HG03520 (cell line): ENCODE measurements at regions not wholly inside any gene's neighbourhood (a gene's known extent, or its start where the extent isn't known, plus 50 kb on each side); places are given as distances from the start of the nearest gene placed in this dataset.

Experiments
- ATAC-seq: cut with Tn5 transposase; IDR thresholded peaks from one replicate; pipeline ENCODE4 v1.9.1; 2021; ENCODE audit warnings: mild to moderate bottlenecking, moderate library complexity; ENCODE audit not compliant: unreplicated experiment

DNA sequence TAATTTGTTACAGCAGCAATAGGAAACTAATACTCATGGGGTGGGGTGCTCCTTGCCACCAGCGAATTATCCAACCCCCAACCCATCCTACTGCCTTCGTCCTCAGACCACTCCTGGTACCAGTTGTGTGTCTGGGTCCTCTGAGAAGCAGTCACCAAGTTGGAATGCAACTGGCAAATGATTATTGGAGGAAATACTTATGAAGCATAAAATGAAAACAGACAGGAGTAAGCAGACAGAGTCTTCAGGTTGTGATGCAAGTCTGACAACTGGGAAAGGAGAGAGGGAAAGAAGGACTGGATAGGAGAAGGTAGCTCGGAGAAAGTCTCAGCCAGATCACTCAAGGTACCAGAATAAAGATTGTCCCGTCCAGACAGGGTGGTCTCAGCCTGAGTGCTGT is 181.1 kb upstream of the ARID2 start:
- no peak for ATAC-seq

DNA sequence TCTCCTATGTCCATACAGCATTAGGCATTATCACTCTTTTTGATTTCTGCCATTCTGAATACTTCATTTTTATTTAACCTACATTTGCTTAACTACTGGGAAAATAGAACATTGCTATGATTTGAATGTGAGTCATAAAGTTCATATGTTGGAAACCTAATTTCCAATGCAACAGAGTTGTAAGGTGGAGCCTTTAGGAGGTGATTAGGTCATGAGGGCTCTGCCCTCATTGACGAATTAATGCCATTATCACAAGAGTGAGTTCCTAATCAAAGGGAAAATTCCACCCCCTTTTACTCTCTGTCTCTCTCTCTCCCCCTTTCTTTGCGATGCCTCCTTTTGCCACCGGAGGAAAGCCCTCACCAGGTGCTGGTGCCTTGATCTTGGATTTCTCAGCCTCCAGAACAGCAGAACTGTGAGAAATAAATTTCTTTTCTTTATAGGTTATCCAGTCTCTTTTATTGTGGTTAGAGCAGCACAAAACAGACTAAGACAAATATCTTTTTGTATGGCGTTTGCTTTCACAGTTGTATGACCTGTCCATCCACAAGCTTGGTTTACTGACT is 180.1 kb upstream of the ARID2 start:
- no peak for ATAC-seq

- no peak for ATAC-seq
These were observed 176.3 kb upstream of the ARID2 start for GRCh38 chr12:45553204-45553603.

DNA sequence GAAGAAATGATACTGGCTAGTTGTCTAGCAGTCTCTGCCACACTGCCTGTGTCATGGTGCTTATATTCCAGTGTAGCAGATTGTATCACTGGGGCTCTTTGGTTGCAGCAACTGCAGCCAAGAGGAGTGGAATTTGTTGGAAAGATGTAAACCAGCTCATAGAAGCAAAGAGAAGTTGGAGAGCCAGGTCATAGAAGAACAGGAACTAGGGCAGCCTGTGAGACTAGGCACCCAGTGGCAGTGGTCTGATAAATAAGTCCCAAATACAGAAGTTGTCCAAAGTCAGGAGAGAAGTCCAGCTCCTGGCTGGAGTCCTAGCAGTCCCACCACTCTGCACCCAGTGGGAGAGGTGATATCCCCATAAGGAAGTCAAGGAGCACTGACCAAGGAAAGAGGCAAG is 172.5 kb upstream of the ARID2 start:
- ATAC-seq: no peak

DNA sequence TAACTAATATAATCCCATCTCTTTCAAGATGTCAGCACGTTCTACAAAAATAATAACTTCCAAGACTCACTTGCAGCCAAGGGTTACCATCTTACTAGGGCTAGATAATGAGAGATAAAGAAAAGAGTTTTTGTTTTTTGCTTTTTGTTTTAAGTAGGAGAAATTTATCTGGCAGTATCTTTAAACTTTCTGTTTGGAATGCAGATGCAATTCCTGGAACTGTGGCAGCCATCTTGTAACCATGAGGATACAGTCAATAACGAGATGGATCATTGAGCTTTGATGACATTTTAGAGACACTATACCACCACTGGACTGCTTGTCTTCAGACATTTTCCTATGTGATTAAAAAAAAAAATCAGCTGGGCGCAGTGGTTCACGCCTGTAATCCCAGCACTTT is 171.2 kb upstream of the ARID2 start:
- ATAC-seq: no peak

DNA sequence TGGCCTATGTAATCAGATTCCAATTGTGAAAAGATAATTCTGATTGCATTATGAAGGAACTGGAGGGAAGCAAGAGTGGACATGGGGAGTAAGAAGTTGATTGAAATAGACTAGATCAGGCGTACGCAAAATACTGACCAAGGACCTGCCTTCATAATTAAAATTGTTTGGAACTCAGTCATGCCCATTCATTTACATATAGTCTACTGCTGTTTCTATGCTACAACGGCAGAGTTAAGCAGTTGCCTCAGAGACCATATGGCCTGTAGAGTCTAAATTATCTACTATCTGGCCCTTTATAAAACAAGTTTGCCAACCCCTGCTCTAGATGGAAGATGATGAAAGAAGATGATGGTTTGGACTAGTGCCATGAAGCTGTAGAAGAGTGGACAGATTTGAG is 170.0 kb upstream of the ARID2 start:
- no peak for ATAC-seq

DNA sequence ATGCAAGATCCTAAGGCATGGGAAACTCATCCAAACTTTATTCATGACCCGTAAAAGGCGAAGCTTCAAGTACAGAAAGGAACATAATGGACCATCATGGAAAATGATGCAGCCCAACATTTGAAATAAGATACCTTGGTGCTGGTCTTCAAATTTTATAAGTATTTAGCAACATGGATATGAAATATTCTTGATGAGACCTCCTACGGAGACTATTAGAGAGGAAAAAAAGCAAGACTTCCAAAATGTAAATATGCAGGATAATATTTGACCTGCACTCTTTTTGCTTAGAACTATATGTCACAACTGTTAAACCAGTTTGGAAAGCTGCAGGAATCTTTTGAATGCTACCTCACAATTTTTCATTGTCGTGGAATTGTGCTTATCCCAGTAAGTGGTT is 168.8 kb upstream of the ARID2 start:
- ATAC-seq: no peak

GRCh38 chr12:45561488-45561887 is 168.0 kb upstream of the ARID2 start:
- no peak for ATAC-seq

DNA sequence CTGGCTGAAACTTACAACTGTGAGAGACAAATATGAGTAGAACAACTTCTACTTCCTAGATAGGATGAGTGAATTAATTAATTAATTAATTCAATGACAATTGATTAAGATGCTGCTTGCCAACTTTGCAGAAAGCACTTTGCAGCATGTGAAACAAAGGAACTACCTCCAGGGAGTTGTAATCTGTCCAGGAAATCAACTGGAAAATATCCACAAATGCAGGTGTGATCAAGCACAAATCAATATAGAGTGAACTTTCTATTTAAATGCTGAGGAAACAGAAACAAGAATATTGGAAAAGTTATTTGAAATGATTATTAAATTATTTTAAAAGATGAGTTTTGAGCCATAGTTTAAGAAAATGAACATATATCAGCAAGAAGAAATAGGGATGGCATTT is 163.9 kb upstream of the ARID2 start:
- ATAC-seq: no peak

DNA sequence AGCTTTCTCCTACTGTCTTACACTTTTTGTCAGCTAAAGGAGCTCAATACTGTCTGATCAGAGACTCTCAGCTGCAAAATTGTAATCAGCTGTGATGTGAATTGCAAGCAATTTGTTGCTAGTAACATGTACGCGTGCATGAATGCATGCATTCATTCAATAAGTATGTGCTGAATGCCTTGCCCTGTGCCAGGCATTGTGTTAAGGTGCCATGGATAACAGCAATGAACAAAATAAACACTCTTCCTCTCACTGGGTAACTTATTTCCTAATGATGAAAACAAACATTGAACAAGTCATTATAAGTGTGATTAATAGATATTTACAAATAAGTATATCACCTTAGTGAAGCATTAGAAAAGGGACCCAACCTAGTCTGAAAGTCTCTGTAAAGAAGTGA is 163.2 kb upstream of the ARID2 start:
- no peak for ATAC-seq

DNA sequence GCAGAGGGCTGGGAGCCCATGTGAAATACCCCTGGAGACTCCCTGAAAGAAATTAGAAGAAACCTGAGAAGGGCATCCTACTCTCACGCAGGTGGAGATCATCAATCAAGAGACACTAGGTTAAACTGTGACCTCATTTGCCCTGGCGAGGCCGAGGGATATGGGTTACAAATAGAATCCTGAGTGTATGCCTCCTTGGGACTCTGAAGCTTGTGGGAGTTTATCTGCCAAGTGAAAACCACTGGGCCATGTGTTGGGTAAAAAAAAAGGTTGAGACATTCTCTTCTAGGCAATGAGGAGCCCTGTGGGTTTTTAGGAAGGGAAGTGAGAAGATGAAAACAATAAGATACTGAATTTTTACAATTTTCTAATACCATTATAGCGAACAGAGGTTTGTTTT is 160.7 kb upstream of the ARID2 start:
- ATAC-seq: no peak

GRCh38 chr12:45570501-45570900 is 159.0 kb upstream of the ARID2 start:
- no peak for ATAC-seq

- ATAC-seq: no peak
These were observed 157.4 kb upstream of the ARID2 start for GRCh38 chr12:45572114-45572513.

GRCh38 chr12:45575417-45575816 is 154.1 kb upstream of the ARID2 start:
- ATAC-seq: no peak

GRCh38 chr12:45575823-45576475 is 153.6 kb upstream of the ARID2 start:
- peak; percentile 59 for ATAC-seq

DNA sequence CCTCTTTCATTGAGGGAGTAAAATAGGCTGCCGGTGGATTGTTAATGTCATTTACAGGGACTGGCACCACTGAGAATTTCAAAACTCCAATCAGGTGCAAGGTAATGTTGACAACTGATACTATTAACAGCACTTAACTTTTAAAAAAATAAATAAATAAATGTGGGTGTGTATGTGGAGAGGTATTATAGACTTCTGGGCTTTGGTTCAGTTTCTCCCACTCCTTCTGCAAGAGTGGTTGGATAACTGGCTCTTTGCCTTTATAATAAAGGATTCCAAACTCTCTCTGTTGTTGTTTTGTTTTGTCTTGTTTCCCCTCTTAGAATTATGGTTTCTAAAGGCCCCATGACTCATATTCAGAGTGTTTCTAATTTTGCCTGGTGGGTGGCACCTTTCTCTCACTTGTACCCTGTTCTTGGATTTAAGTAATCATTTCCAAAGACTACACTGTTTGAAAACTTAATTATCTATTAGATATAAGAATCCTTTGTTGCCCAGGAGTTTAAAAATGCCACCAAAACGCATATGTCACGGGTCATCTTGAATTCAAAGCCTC is 151.6 kb upstream of the ARID2 start:
- no peak for ATAC-seq

GRCh38 chr12:45580356-45580969 is 149.0 kb upstream of the ARID2 start:
- no peak for ATAC-seq

DNA sequence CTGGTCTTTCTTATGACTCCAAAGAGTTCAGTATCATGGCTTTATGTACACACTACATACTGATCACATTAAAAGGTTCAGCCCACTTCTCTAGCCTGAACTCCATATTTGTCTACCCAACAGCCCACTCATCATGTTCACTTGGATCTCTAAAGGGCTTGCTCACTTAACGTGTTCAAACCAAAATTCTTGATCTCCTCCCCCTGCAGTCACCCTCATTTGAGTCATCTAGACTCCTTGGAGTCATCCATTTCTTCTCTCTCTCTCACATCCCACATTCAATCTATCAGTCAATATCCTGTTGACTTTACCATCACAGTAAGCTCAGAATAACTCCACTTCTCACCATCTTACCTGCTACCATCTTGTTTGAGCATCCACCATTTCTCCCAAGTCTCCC is 148.4 kb upstream of the ARID2 start:
- no peak for ATAC-seq

DNA sequence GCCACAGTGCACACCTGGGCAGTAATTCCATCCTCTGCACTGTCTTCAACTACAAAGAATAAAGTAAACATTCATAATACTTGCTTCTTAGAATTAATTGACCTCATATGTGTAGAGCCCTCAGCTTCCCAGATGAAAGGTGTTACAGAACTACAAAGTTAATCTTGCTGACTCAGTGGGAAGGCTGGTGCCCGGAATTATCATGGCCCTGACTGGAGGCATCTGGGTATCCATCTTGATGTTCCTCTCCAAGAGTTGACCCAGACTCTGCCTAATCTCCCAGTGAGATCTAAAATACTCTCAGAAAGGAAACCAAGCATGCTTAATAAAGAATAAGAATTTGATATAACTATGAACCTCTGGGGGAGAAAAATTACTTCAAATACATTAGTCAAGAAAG is 147.0 kb upstream of the ARID2 start:
- no peak for ATAC-seq

GRCh38 chr12:45582986-45583659 is 146.4 kb upstream of the ARID2 start:
- ATAC-seq: no peak

DNA sequence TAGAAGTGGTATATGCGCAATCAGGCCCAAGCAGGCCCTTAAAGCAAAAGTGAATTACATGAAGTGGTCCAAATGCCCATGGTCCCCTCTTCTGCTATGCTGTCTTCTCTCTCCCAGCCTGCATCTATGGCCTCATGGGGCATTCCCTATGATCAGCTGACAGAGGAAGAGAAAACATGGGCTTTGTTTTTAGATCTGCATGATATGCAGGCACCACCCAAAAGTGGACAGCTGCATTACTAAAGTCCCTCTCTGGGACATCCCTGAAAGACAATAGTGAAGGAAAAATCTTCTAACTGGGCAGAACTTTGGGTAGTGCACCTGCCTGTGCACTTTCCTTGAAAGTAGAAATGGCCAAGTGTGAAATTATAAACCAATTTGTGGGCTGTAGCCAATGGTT is 145.2 kb upstream of the ARID2 start:
- no peak for ATAC-seq
